Muscle of back (tissue), 3 donors: ENCODE measurements at regions not wholly inside any gene's neighbourhood (a gene's known extent, or its start where the extent isn't known, plus 50 kb on each side); places are given as distances from the start of the nearest gene placed in this dataset.

Experiments used
- DNase-seq, 3 donors: peaks; one replicate each; pipeline versions ENCODE4 v3.0.0 to v3.0.0-alpha.2; 2013

DNA sequence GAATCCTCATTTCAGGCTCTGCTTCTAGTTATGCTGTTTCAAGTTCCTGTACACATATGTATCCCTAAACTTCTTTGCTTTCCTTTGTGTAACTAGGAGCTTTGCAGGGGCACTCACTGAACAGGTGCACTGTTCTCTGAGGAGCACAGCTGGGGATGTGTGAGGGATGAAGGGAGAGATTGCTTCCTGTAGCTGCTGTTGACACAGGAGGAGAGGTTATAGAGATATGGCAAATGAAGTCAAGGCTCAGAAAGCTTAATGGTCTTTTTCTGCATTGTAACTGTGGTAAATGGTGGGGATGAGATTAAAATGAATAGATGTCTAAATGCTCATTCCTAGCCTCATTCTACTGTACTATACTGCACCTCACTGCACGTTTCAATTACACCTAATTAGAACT is 454.3 kb downstream of the BTBD3 start:
- DNase-seq = no peak

DNA sequence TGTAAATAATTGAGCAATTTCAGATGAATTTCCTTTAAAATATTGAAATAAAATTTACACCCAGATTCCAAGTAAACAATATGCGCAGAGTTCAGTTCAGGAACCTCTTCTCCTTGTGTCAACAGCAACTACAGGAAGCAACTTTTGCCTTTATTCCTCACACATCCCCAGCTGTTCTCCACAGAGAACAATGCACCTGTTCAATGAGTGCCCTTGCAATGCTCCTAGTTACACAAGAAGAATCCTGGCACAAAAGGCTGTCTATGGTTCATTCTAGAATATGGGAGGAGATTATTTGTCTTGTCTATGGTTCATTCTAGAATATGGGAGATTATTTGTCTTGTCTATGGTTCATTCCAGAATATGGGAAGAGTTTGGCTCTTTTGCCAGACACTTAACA is 454.9 kb downstream of the BTBD3 start:
- DNase-seq = no peak

DNA sequence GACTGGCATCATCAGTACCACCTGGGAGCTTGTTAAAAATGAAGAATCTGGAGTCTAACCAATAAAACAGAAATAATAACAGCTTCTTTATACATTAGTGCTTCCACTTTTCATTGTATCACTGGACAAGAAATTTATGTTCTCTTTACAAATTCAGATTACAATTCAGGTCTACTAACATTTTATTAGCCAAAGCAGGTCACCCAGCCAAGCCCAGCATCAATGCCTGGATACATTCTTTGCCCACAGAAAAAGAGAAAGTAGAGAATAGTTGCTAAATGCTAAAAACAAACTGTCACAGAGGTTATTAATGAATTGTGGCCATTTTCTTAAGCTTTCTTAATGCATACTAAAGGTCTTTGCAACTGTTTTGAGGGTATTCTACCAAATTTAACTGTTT is 458.3 kb downstream of the BTBD3 start:
- no peak for DNase-seq

DNA sequence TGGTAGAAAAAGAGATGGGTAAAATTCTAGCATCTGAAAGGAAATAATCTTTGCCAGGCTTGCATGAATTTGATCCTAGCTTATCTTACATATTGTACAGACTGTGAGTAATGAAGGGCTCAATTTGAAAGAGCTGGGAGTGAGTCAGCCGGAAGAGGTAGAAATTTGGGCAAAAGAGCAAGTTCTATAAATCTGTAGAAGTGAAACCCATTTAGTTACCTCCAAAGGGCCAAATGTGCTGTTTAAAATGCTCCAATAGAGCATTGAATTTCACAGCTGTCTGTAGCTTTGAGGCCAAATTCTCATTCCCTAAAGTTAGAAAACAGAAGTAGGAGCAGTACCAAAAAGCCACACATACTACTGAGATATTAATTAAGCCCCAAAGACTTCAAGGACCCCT is 466.1 kb downstream of the BTBD3 start:
- peak; percentile 23 to 76 (median 31) for DNase-seq

DNA sequence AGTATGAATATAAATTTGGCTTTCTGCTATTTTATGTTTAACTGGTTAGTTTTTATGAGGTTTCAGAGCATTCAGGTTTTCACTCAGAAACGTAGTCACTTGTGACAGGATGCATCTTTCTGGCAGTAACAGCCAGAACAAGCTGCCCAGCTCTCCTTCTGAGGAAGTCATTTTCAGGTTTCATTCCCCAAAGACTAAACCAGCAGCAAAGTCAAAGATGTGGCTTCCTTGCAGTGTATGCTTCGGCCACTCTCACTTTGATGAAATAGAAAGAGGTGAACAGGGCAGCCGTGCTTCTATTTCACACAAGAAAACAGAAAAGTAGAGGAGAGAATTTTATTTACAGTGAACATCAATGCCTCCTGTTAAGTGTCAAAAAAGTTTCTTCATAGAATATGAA is 469.1 kb downstream of the BTBD3 start:
- no peak for DNase-seq

DNA sequence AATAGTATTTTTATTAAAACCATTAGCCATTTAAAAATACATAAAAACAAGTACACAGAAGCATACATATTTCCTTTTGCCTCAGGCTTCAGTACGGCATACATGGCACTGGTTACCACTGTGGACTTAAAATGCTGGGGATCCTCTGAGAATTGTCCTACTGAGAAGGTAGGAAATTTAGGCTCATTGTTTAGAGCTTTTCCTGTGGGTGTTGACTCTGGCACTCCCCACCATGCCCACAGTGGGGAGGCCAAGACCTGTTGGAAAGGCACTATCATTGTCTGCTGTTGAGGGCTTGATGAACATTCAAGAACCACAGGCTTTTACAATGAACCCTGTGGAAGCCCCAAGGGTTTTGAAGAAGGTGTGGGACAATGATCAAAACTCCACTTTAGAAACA is 473.4 kb downstream of the BTBD3 start:
- DNase-seq = no peak

DNA sequence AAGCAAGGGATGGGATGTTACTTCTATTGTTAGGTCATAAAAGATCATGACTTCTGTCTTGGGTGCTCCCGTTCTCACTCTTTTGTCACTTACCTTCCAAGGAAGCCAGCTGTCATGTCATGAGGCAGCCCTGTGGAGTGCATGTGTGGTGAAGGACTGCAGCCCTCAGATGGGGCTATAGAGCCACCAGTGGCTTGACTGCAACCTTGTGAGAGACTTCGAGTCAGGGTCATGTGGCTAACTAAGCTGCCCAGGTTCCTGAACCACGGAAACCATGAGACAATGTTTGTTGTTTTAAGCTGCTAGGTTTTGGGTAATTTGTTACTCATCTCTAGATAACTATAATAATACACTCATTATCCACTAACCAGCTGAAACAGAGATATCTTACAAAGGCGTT is 477.1 kb downstream of the BTBD3 start:
- DNase-seq = no peak

DNA sequence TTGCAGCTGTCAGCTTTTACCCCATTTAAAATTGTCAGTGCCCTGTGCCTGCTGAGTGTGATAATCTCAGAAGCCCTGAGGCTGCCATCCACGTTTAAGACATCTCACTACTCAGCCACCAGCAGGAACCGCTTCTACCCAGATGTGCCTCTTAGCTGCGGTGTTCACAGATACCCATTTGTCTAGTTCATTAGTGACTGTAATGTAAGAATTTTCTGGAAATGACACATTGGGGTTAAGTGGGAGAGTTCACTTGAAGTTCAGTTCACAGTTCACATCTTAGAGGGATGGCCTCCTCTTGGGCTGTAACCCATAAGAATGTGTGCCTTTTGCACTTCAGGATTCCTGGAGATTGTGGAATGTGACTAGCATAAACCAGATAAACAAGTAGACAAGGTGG is 477.7 kb downstream of the BTBD3 start:
- no peak for DNase-seq

DNA sequence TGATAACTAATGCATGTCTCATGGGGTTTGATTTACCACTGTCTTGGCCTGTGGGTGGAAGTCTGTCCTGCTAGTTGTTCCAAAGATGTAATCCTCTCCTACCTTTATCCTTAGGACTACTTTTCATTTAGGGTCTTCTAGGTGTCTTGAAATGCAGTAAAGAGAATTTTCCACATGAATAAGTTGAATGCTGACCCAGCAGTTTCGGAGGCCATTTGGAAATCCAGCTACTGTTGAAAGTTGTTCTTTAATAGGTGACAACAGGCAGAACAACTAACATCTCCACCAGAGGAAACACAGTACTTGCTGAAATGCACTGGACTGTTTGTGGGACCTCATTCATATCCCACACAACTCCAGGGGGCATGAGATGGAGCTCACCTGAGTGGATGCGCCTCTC is 478.1 kb downstream of the BTBD3 start:
- DNase-seq = no peak

DNA sequence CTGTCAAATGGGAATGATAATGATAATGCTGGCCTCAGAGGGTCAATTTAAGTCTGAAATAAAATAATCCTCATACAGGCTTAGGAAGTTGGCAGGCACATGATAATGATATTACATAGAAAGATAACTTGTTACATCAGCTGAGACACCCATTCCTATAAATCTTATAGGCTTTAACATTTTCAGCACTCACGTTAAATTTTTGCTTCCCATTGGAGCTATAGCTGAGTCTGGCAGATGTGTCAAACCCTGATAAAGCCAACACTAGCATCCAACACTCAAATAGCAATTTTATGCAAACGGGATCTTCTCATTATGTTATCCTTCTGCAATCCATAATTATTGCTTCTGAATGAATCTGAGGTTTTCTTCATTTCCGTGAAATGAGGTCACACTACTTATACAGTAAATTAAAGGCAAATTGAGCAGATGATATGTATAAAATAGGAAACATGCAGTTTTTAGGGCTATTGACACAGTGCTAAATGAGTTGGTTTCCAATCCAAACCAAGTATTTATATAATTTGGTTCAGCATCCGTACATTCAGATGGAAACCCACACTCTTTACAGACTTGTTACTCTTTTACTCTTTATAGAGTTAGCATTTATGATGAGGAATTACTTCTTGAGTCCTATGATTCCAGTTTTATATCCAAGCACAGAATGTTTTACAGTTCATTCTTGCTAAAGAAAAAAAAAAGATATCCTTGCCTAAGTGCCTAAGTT is 481.6 kb downstream of the BTBD3 start:
- no peak for DNase-seq

DNA sequence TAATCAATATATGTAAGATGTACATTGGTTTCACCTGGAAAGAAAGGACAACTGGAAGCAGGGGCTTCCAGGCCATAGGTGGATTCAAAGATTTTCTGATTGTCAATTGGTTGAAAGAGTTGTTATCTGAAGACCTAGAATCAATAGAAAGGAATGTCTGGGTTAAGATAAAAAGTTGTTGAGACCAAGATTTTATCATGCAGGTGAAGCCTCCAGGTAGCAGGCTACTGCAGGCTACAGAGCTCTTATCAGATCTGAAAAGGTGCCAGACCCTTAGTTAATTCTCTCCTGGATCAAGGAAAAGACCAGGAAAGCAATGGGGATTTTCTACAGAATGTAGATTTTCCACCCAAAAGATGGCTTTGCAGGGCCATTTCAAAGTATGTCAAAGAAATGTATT is 487.2 kb downstream of the BTBD3 start:
- DNase-seq = no peak

DNA sequence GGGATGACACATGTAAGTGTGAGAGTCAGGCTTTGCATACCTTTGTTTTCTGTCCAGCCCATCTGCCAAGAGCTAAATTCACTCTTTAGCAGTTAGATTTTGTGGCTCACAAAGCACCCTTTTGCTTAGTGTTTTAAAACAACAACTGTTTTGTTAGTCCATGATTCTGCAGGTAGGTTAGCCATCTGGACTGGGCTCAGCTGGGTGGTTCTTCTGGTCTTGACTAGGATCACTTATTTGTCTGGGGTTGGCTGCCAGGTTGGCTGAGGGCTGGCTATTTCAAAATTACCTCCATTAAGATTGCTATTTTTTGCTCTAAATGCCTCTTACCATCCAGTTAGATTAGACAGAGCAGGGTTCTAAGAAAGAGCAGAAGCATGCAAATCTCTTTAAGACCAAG is 489.3 kb downstream of the BTBD3 start:
- DNase-seq = no peak

DNA sequence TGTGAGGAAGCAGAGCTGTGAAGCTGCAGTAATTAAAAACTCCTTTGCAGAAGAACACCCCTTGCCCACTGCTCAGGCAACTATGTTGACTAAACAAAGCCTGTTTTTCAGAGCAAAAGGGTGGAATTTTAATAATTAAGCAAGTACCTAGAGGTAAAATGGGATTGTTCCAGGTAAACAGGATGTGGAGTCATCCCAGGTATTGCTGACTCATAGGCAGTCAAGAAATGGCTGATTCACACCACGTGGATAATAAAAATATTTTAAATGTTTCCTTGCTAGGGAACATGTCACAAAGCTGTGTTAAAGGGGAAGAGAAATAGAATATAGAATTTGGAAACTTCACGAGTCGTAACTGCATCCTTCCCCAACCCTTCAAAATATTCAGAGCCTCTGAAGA is 491.8 kb downstream of the BTBD3 start:
- DNase-seq = no peak

DNA sequence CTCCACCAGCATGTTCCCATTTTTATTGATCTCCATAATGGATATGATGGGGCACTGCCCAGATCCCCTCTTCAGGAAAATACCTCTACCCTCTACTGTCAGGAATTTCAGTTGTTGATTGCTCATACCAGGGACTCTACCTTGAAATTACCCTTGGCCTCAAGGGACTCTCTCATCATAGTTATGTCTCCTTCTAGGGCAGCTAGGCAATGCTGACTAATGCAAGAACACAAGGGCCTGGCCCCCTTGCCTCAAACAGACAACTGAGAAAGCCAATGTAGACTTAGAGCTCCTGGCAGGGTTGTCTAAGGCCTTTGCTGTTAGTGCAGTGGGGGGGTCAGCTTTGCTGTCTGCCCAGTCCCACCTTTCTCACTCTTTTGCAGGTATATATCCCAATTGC is 493.1 kb downstream of the BTBD3 start:
- no peak for DNase-seq

DNA sequence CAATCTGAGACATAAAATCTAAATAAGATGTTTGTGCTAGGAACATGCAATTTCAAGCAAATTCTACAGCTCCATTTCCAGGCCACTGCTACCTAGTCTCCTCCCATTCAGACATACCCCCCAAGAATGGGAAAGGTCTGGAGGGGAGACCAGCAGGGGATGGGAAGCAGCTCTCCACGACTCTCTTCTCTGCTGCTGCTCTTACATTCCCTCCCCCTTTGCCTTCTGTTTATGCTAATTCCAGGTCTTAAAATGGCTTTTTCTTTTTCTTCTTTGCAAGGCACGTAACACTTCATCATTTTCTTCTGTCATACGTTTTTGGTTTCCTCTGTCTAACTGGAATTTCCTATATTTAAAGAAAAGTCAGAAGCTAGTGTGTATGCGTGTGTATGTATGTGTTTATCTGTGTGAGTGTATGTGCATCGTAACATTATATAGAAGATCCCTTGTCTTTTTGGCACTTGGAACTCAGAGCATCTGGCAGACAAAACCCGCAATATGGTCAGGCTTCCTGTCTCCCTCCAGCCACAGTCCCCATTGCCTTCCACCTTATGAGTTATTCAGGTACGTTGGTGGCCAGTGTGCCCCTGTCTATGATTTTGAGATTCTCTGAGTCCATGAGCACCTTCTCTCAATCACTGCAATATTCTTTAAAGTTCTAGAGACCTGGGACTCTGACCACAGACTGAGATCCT is 493.7 kb downstream of the BTBD3 start:
- no peak for DNase-seq

DNA sequence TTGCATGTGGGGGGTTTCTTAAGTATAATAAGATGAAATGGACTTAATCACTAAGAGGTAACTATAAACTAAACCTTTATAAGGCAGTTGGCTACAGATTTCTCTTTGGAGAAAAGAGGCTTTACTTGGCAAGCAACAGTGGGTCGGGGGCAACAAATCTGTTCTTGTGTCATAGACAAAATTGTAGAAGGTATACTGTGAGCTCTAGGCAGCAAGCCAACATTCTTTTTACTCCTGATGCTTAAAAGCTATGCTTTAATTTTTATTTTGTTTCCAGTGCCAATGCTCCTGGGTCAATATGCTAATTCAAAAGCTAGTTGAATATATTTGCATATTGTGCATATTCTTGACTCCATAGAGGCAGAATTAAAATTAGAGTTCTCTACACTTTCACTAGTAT is 495.4 kb downstream of the BTBD3 start:
- DNase-seq = no peak

DNA sequence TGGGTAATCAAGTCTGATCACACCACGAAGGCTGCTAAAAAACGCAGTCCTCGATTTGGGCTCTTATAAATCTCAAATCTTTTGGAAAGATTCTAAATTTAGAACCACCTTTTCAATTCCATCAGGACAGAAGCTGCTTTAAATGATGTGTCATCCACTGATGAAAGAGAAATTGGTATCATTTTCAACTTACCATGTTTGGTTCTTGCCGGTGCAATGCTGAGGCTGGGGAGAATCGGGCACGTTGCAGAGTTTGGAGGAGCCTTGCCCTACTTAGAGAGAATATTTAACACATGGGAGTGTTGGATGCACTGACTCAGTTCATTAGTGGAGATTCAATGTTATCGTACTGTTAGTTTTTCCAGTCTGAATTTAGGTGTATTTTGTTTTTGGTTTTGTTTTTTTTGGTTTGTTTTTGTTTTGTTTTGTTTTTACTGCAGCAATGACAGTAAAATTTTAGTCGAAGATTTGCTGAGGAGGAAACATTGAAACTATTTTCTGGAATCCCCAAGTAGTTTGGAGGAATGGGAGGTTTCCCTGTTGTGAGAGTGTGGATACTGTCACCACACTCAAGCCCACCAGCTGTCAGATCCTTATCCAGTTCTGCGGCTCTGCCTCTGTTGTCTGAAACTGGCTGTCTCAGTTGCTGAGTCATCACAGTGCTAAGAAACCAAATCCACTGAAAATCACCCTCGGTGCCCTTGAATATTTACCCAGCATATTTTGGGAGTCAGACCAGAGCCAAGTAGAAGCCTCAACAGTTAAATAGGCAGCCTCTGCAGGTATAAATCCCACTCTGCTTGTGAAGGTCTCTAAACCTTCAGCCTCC is 497.0 kb downstream of the BTBD3 start:
- DNase-seq = peak in 1 of 3 donors; percentile 6

DNA sequence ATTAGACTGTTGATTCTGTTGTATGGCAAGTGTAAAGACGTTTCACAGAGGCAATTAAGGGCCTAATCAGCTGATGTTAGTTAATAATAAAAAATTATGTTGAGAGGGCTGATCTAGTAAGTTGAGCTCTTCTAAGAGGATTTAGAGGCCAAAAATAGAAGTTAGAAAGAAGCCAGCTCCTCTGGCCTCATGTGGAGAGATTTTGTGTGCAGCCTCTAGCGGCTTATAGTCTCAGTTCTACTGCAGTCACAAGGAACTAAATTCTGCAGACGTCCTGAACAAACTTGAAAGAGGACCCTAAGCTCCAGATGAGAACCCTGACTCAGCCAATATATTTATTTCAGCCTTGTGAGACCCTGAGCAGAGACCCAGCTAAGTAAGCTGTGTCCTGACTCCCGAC is 498.6 kb downstream of the BTBD3 start:
- DNase-seq = no peak

DNA sequence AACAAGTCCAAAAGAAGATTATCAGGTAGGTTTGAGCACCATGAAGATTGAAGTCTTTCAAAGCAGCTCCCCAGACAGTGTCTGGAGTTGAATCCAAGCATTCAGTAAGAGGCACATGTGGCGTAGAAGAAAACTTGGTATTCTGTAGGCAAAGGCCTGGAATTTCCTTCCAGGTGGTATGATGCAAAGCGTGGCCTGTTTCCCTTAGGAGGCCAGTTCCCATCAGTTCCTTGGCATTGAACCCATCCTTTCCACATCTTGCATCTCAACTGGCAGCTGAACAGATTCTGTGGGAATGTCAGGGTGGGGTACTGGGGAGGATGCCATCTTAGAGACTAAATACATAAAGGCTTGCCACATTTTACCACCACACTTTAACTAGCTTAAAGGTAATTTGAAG is 516.0 kb downstream of the BTBD3 start:
- no peak for DNase-seq

DNA sequence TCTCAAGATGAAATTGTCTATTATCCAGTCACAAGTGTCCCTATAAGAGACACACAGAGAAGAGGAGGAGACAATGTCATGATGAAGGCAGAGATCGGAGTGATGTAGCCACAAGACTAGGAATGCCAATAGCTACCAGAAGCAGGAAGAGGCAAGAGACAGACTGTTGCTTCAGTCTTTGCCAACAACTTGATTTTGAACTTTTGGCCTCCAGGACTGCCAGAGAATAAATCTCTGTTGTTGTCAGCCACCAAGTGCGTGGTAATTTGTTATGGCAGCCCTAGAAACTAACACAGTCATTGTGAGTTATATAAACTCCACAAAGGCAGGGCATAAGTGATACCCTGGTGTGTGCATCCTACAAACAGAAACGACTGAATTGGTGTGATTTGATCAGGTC is 517.0 kb downstream of the BTBD3 start:
- peak in 1 of 3 donors; percentile 4 for DNase-seq

DNA sequence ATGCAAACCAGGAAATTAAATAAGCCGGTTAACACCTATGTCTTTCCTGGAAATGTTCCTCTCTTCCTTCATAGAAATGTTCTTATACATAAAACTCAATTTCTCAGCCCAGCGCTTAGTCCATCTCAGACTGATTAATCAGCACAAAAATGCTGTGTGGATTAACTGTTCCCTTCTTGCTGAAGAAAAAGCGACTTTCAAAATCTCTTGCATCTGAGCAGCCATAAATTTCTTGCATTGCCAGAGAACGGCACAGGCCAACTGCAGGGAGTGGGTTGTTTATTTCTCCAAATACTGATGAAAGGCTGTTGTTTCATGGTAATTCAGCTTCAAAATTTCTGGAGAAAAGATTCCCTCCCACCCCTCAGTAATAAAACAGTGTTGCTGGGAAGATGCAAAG is 517.6 kb downstream of the BTBD3 start:
- peak in 1 of 3 donors; percentile 22 for DNase-seq

DNA sequence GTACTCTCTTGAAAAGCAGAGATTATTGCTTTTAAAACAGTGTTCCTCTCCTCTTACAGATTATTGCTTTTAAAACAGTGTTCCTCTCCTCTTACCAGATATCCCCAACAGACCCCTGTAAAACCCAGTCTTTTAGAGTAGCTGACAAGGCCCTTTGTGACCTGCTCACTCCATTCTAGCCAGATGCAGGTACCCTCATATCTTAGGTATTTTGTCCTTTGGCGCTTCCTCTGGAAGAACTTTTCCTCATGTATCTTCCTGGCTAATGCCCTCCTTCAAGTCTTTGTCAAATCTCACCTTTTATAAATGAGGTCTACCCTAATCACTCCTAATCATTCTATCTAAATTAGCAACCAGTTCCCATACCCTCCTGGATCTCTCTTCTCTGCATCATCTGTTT is 536.0 kb downstream of the BTBD3 start:
- no peak for DNase-seq

DNA sequence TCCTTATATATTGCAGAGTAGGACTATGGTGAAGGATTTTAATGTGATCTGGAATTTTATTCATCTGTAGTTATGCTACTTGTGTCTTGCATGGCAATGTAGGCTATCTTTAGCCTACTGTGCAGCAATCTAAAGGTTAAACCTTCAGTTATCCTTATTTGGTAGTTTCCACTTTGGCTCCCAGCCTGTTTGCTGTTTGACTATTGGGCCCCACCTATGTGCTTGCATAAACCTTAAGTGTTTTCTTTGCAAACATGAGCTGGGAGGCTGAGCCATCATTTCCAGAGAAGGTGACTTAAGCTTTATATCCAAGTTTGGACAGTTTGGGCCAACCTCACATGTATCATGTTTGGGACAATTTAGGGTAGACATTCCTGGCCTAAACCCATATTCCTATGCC is 537.5 kb downstream of the BTBD3 start:
- no peak for DNase-seq
